Colon (tissue), 2 donors: ENCODE measurements at regions not wholly inside any gene's neighbourhood (a gene's known extent, or its start where the extent isn't known, plus 50 kb on each side); places are given as distances from the start of the nearest gene placed in this dataset.
"Not testable (repeated sequence)": the region's sequence is repeated elsewhere in the genome, so short reads cannot be mapped to it uniquely, and the experiment has no call there.

Experiments
- FAIRE-seq: peaks from 2 replicates; lab custom pipeline; 2012; peaks lifted over from hg19 to GRCh38; lab: Jason Lieb, UNC
- donor health status: control.
- donor health status: control.

GRCh38 chr4:116303736-116304188 is 781.6 kb downstream of the TRAM1L1 start:
- no peak for FAIRE-seq

DNA sequence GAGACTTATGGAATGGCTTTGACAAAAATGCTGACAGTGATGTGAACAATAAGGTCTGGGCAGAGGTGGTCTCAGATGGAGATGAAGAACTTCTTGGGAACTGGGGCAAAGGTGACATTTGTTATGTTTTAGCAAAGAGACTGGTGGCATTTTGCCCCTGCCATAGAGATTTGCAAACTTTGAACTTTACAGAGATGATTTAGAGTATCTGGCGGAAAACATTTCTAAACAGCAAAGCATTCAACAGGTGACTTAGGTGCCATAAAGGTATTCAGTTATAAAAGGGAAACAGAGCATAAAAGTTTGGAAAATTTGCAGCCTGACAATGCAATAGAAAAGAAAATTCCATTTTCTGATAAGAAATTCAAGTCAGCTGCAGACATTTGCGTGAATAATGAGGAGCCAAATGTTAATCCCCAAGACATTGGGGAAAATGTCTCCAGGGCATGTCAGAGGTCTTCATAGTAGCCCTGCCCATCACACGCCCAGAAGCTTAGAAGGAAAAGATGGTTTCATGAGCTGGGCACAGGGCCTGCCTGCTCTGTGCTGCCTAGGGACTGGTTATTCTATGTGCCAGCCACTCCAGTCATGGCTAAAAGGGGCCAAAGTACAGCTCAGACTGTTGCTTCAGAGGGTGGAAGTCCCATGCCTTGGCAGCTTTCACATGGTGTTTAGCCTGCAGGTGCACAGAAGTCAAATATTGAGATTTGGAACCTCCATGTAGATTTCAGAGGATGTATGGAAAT is 782.2 kb downstream of the TRAM1L1 start:
- no peak for FAIRE-seq

DNA sequence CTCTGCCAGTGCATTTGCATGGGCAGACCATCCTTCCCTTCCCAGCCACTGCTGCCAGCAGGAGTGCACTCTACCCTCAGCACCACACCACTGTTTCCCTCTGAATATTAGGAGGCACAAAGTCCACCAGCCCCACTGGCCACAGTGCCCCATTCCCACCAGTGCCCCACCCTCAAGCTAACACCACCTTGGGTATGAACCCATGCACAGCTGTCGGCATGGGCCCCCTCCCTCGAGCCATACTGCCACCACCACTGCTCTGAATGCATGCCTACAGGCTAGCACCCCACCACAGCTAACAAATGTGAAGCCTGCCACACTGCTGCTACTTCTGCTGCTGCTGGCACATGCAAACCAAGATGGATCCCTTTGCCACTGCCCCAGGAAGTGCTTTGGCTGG is 810.4 kb downstream of the TRAM1L1 start:
- FAIRE-seq, result no peak

DNA sequence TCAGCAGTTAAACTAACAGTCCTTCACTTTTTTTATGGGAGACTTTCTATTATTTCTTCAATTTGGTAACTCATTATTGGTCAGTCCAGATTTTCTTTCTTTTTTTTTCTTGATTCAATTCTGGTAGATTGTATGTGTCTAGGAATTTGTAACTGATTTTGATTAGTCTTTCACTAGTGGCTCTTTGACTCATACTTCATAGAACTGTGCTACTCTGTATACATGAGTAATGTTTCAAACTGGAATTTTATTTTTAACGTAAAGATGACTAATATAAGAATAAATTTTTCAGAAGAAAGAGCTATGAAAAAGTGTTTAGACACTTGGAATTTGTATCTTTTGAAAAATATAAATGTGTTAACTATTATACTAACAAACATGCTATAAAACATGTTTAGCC is 813.0 kb downstream of the TRAM1L1 start:
- FAIRE-seq, result no peak

- FAIRE-seq, result not testable (repeated sequence)
These were observed 824.4 kb downstream of the TRAM1L1 start for GRCh38 chr4:116260931-116261330.

GRCh38 chr4:116244771-116245170 is 840.6 kb downstream of the TRAM1L1 start:
- no peak for FAIRE-seq

DNA sequence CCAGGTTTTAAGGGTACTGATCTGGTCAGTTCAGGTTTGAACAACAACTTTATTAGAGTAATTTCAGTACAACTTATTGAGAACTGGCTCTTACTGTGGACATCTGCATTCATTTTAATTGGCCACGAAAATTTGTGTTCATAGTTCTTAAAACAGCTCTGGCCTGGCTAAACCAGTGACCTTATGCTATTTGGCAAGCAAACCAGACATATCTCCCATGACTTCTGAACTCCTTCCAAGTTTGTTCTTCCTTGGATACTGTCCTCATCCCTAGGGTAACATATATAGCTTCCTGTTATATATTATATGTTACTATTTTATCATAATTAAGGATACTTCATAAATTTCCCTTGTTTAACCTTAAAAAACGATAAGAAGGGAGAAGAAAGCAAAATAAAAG is 841.9 kb downstream of the TRAM1L1 start:
- FAIRE-seq, result no peak

DNA sequence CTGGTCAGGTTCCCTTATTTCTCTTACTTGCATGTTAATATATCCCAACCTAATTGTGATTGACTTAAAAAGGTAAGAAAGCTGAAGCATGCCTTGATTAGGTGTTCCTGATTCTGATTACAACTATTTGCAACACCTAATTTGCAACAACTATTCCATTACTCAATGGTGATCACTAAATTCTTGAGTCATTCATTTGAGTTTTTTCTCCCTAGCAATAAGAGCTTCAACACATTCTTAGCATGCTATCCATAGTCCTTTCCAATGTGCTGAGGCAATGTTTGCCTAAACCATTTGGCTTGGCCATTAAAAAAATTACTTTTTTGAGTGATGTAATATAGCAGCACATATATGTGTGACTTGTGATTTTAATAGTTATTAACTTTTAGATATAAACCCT is 851.4 kb downstream of the TRAM1L1 start:
- FAIRE-seq, result no peak

DNA sequence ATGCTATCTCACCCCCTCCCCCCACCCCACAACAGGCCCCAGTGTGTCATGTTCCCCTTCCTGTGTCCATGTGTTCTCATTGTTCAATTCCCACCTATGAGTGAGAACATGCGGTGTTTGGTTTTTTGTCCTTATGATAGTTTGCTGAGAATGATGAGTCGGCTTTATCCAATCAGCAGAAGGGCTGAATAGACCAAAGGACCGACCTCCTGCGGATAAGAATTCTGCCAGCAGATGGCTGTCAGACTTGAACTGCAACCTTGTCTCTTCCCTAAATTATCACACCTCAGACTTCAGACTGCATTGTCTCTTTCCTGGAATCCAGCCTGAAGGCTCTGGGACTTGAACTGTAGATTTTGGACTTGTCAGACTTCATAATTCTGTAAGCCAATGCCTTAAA is 853.4 kb downstream of the TRAM1L1 start:
- not testable (repeated sequence) for FAIRE-seq

DNA sequence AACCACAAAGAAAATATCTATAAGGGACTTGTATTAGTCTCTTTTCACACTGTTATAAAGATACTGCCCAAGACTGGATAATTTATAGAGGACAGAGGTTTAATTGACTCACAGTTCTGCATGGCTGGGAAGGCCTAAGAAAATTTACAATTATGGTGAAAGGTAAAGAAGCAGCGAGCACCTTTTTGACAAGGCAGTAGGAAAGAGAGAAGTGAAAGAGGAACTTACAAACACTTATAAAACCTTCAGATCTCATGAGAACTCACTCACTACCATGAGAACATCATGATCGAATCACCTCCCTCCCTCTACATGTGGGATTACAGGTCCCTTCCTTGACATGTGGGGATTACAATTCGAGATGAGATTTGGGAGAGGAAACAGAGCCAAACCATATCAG is 856.0 kb downstream of the TRAM1L1 start:
- no peak for FAIRE-seq

GRCh38 chr4:116223040-116223732 is 862.2 kb downstream of the TRAM1L1 start:
- no peak for FAIRE-seq

DNA sequence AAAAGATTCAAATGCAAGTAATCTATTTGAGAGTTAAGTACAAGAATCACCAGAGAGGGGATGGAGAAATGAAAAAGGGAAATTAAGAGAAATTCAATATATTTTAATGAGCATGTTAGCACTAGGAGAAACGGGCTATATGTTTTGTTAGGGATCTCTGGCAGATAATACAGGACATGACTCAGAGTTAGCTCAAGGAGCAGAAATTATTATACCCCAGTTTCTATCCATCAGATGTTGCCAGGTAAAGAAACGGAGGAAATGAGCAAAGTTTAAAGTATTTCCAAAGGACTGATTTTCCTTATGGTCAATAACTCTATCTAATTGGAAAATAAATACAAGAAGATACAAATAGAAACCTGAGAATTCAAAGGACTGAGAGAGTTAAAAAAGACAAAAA is 867.6 kb downstream of the TRAM1L1 start:
- FAIRE-seq, result no peak

DNA sequence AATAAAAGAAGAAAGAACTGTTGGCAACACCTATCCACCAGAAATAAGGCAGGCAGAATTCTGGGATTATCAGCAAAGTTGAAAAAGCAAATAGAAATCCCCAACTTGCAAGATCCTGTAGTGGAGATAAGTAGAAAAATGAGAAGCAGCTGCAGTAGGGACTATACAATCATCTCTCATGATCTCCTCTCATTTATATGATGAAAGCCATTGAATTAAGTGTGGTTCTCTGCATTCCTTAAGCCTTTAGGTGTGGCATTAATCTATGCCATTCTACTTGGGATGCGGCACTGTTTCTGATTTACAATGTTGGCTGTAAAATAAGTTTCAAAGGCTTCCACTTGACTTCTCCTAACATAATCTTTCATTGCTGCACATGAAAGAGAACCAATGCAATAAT is 869.8 kb downstream of the TRAM1L1 start:
- FAIRE-seq, result no peak

GRCh38 chr4:116202524-116202923 is 882.9 kb downstream of the TRAM1L1 start:
- FAIRE-seq, result no peak

- no peak for FAIRE-seq
These were observed 888.0 kb downstream of the TRAM1L1 start for GRCh38 chr4:116197317-116197809.

GRCh38 chr4:116183241-116183640 is 902.1 kb downstream of the TRAM1L1 start:
- no peak for FAIRE-seq

DNA sequence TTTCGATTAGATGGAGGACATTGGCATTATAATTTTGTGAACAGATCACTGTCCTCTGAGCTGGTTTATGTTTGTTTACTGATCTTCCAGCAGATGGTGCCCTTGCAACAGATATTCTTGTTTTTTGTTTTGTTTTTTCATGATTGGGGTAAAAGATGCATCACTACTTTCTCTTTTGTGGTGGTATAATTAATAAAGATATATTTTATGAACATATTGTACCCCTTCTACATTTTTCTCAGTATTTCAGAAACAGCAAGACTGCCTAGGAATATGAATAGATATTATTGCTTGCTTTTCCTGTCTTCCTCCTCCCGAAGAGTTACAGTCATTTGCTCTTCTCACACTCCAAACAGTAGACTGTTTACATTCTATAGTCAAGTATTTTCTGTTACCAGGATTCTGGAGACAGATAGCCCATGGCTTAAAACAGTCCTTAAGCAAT is 905.2 kb downstream of the TRAM1L1 start:
- no peak for FAIRE-seq

- FAIRE-seq, result not testable (repeated sequence)
These were observed 934.0 kb downstream of the TRAM1L1 start for GRCh38 chr4:116151371-116151770.

- FAIRE-seq, result no peak
These were observed 935.2 kb downstream of the TRAM1L1 start for GRCh38 chr4:116150152-116150551.

DNA sequence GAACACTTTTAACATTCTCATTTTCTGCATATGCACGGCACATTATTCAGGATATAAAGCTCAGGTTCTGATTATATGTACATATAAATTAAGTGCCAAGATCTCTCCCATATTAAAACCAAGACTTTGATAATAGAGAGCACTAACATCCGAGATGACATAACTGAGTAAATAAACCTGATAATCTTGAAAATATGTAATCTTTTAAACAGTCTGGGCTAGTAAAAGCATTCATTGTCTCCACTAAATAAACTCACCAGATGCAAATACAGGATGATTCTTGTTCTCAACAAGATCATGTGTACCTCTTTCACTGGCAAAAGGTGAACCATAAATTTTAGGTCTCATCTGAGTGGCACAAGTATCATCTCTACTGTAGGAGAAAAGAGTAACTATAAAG is 942.2 kb downstream of the TRAM1L1 start:
- FAIRE-seq, result no peak

GRCh38 chr4:116132946-116133345 is 952.4 kb downstream of the TRAM1L1 start:
- no peak for FAIRE-seq

GRCh38 chr4:116126794-116127193 is 958.6 kb downstream of the TRAM1L1 start:
- FAIRE-seq, result no peak

GRCh38 chr4:116122124-116122523 is 963.3 kb downstream of the TRAM1L1 start:
- no peak for FAIRE-seq
